Ramos (cell line): ENCODE measurements at regions not wholly inside any gene's neighbourhood (a gene's known extent, or its start where the extent isn't known, plus 50 kb on each side); places are given as distances from the start of the nearest gene placed in this dataset.

Experiments
- in situ Hi-C: fragments of 300-500 bp; cut with MboI; formaldehyde crosslinking; loops from one replicate; pipeline ENCODE4 v1.14.3; 2022; ENCODE audit warnings: low sequenced_read_pairs; ENCODE audit not compliant: unreplicated experiment

DNA sequence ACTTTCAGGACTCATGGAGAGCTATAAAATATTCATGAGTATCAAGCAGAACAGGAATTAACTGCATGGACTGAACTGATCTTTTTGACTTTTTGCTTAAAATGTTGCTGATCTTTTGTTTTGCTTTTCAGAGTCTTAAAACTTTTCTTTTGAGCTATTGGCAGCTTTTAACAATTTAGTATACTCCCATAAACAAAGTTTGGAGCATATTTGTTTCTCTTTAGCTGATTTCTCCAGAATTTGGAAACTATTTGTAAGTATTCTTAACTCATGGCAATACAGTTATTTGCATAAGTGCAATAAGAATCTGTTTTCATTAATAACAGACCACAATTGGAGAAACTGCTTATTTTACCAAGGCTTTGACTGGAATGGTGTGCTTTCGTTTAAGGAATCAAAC lies 73.4 kb upstream of the C1GALT1 start:
- in situ Hi-C loops, result loop anchor here (25.0 kb wide), 1 partner anchor 1103 kb away; no protein-coding TSS in a partner anchor

DNA sequence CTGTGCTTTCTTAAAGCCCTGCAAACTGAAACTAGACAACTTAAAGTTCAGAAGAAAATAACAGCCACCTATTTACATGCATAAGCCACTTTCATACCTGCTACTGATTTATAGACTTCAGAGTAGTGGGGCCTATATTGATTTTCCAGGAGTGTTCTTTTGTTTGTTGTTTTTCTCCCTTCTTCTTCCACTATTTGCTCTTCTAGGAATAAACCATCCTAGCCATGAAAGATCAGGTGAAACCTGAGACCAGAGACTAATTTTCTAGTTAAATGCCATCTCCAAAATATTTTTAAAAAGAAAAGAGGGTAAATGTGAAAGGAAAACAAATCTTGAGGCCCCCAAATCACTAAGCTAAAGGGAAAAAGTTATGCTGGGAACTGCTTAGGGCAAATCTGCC lies 72.4 kb upstream of the C1GALT1 start:
- in situ Hi-C loops, result loop anchor here (25.0 kb wide), 1 partner anchor 1102 kb away; no protein-coding TSS in a partner anchor

GRCh38 chr7:7110706-7111105 lies 71.6 kb upstream of the C1GALT1 start:
- in situ Hi-C loops, result loop anchor here (25.0 kb wide), 1 partner anchor 1102 kb away; no protein-coding TSS in a partner anchor

DNA sequence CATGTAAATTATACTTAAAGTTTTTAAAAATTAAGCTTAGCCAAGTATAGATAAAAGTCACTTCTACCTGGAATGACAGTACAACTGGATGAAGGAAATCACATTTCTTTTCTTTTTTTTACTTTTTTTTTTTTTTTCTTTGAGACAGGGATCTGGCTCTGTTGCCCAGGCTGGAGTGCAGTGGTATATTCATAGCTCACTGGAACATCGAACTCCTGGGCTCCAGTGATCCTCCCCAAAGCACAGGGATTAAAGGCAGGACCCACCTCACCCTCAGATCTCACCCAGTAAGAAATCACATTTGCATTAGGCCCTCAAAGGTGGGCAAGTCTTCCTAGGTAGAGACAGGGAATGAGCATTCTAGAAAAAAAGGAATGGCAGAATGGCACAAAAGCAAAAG lies 69.5 kb upstream of the C1GALT1 start:
- in situ Hi-C loops, result loop anchor here (25.0 kb wide), 1 partner anchor 1099 kb away; no protein-coding TSS in a partner anchor

DNA sequence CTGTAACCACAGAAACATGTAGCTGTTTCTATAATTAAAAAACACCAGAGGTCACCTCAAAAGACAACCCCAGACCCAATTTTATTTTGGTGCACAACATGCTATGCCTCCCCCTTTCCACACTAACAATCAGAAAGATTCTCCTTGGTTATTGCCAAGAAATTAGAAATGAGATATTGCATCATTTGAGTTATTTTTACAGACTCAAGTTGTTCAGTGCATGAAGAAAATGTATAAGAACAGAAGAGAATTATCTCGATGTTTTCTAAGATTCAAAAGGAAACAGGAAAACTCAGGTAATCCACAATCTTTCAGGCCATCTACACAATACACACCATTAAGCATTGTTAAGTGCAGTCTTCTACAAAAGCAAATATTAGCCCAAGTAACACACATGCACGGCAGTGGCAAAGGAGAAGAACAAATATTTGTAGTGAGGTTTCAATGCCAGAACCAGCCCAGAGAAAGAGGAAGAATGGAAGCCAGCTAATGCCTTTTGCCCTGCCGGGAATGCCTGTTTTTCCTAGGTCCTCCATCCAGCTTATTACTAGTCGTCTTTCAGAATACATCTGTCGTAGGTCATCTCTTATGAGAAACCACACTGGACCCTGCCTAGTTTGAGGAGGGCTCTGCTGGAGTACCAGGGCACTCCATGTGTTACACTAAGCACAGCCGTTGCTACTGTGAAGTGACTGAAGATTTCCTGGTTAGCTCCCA lies 67.6 kb upstream of the C1GALT1 start:
- in situ Hi-C loops, result loop anchor here (25.0 kb wide), 1 partner anchor 1098 kb away; no protein-coding TSS in a partner anchor

DNA sequence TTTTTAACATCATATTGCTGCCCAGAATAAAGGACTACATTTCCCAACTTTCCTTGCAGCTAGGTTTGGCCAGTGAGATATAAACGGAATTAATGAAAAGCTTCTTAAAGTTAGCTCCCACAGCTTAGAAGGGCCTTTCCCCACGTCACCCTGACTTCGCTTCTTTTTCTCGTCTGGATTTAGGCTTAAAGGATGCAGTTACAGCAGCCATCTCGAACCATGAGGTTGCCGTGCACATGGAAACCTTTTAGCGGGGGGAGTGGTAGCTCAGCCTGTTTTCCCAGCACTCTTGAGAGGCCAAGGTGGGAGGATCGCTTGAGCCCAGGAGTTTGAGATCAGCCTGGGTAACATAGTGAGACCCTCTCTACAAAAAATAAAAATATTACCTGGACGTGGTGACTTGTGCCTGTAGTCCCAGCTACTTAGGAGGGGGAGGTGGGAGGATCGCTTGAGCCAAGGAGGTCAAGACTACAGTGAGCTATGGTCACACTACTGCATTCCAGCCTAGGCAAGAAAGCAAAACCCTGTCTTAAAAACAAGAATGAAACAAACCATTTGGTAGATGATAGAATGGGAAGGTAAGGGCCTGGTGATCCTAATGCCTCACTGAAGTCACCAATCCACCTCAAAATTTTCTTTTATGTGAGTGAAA lies 64.3 kb upstream of the C1GALT1 start:
- in situ Hi-C loops, result loop anchor here (25.0 kb wide), 1 partner anchor 1094 kb away; no protein-coding TSS in a partner anchor

DNA sequence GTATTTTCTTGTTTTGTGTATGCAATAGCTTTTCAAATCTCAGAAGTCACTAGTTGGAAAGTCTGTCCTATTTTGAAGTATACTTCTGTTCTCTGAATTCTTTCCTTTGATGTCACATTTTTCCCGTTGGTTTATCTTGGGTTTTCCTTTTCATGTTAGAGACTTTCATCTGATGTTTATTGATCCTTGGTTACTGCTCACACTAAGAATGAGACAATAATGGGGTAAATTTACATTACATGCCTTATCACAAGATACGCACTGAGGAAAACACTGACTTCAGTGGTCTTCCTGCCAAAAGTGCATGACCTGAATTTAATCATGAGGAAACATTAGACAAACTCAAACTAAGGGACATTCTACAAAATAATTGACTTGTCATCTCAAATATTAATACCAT lies 63.5 kb upstream of the C1GALT1 start:
- in situ Hi-C loops, result loop anchor here (25.0 kb wide), 1 partner anchor 1093 kb away; no protein-coding TSS in a partner anchor

DNA sequence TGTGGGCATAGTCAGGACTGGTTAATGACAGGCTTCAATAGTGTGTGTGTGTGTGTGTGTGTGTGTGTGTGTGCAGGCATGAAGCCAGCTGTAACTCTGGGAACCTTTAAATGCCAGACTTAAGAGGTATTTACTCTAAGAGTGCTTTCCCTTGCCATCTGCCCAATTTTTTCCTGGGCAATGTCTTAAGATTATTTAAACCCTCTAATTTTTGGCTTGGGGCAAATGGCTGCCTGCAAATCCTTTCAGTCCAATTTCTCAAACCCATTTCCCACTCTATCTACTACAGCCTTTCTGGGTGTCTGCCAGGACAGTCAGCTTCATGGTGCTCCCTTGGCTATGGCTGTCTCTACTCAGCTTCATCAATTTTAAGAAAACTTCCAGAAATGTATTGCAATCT lies 62.6 kb upstream of the C1GALT1 start:
- in situ Hi-C loops, result loop anchor here (25.0 kb wide), 1 partner anchor 1093 kb away; no protein-coding TSS in a partner anchor

GRCh38 chr7:7122033-7122478 lies 60.3 kb upstream of the C1GALT1 start:
- in situ Hi-C loops, result loop anchor here (25.0 kb wide), 1 partner anchor 1090 kb away; no protein-coding TSS in a partner anchor

DNA sequence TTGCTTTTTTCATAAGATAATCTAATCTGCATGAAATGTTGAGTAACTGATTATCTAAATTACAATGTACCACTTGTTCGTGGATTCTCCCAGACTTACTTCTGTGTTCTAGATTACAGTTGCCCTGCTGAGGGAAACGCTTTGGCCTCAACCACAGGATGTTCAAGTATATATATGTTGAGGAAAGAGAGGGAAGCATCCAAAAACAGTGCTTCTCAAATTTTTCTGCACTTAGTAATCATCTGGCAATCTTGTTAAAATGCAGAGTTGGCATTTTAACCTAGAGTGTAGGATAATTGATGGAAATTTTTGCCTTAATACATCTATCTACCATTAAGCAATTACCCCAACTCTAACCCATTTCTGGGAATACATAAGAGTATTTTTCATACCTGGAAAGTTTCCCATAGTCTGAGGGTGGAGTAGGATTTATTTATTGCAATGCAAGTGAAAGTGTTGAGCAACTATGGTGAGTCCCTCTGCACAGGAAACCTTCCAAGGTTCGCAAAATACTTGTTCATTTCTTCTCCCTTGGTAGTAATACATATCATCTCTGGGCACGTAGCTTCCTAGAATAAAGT lies 59.6 kb upstream of the C1GALT1 start:
- in situ Hi-C loops, result loop anchor here (25.0 kb wide), 1 partner anchor 1090 kb away; no protein-coding TSS in a partner anchor

DNA sequence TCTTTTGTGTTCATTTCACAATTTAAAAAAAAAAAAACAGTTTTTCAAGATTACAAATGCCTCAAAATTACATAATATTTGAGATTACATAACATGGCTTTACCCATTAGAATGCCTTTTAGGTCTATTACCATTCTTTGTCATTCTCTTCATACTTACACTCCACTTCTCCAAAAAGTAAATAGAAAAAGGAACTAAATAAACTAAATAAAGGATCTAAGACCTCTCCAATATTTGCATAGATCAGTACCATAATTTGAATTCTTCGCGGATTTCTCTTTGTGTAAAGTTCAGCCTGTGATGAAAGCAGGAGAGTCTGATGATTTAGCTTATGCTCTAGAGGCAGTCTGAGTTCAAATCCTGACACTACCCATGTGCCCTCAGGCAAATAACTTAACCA lies 56.4 kb upstream of the C1GALT1 start:
- in situ Hi-C loops, result no loop called here

GRCh38 chr7:7127773-7128172 lies 54.6 kb upstream of the C1GALT1 start:
- in situ Hi-C loops, result no loop called here

- in situ Hi-C loops, result no loop called here
Measured at GRCh38 chr7:7129381-7129780, 53.0 kb upstream of the C1GALT1 start.

DNA sequence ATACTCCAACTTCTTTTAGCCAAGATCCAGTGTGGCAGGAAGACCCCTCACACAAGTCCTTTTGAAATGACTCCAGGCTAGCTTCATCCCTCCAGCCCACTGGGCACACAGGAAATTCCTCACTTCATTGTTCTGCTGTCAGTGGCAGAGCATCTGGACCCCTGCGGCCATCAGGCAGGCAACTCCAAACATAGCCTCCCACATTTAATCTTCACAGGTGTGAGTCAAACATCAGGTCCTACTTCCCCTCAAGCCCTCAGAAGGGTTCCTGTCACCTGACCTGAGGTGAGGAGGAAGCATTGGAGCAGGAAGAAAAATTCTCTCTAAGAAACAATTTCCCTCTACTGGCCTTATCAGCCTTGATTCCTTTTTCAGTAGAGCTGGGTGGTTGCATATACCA lies 51.1 kb upstream of the C1GALT1 start:
- in situ Hi-C loops, result no loop called here
